ENCODE measurements at regions not wholly inside any gene's neighbourhood (a gene's known extent, or its start where the extent isn't known, plus 50 kb on each side); places are given as distances from the start of the nearest gene placed in this dataset.

DNA sequence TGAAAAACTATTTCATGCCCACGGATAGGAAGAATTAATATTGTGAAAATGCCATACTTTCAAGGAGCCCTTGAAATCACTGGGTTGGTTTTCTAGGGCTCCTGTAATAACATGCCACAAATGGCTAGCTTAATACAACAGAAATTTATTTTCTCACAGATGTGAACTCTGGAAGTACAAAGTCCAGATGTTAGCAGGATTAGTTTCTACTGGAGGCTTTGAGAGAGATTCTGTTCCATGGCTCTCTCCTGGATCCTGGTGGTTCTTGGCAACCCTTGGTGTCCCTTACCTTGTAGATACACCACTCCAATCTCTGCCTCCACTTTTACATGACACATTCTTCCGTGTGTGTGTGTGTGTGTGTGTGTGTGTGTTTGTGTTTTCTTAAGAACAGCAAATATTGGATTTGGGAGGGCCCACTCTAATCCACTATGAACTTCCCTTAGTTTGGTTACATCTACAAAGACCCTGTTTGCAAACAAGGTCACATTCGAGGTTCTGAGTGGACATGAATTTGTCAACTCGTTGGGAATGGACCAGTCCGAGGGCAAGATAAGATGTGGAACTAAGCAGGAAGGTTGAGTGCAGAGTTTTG lies 381.1 kb downstream of the IPO8 start:
- Histone ChIP-seq H3K27ac (ENCODE audit: extremely low read depth, low read depth, low read length) (no peak overlapping the region), H3K9me3 (ENCODE audit: control insufficient read depth, insufficient read depth, low read depth, low read length) (no peaks in the 10 kb centered on the region), H3K4me1 (ENCODE audit: control insufficient read depth, insufficient read depth, low read length) (no peaks in the 10 kb centered on the region), H3K36me3 (ENCODE audit: control insufficient read depth in 2 of 2, insufficient read depth in 1 of 2, low read length in 2 of 2) (no peaks in the 10 kb centered on the region), H3K4me3 (ENCODE audit: low read depth, low read length) (no peak overlapping the region)
- TF ChIP-seq, protein P1, sequence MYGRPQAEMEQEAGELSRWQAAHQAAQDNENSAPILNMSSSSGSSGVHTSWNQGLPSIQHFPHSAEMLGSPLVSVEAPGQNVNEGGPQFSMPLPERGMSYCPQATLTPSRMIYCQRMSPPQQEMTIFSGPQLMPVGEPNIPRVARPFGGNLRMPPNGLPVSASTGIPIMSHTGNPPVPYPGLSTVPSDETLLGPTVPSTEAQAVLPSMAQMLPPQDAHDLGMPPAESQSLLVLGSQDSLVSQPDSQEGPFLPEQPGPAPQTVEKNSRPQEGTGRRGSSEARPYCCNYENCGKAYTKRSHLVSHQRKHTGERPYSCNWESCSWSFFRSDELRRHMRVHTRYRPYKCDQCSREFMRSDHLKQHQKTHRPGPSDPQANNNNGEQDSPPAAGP (tag by site-specific recombination; IDR thresholded peaks at IDR 0.05) = no peak
- TF ChIP-seq GFI1B (tag by site-specific recombination; IDR thresholded peaks at IDR 0.05) = no peak
- TF ChIP-seq, protein P2, sequence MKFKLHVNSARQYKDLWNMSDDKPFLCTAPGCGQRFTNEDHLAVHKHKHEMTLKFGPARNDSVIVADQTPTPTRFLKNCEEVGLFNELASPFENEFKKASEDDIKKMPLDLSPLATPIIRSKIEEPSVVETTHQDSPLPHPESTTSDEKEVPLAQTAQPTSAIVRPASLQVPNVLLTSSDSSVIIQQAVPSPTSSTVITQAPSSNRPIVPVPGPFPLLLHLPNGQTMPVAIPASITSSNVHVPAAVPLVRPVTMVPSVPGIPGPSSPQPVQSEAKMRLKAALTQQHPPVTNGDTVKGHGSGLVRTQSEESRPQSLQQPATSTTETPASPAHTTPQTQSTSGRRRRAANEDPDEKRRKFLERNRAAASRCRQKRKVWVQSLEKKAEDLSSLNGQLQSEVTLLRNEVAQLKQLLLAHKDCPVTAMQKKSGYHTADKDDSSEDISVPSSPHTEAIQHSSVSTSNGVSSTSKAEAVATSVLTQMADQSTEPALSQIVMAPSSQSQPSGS (tag by site-specific recombination; IDR thresholded peaks at IDR 0.05; ENCODE audit: low read depth) = no peak
- TF ChIP-seq YY1 (tag by site-specific recombination; IDR thresholded peaks at IDR 0.05) = no peak
- TF ChIP-seq ZNF677 (tag by site-specific recombination; IDR thresholded peaks at IDR 0.05) = no peak
- TF ChIP-seq, protein P3, sequence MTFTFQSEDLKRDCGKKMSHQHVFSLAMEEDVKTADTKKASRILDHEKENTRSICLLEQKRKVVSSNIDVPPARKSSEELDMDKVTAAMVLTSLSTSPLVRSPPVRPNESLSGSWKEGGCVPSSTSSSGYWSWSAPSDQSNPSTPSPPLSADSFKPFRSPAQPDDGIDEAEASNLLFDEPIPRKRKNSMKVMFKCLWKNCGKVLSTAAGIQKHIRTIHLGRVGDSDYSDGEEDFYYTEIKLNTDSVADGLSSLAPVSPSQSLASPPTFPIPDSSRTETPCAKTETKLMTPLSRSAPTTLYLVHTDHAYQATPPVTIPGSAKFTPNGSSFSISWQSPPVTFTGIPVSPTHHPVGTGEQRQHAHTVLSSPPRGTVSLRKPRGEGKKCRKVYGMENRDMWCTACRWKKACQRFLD (tag by site-specific recombination; IDR thresholded peaks at IDR 0.05) = no peak
- TF ChIP-seq, protein P4, sequence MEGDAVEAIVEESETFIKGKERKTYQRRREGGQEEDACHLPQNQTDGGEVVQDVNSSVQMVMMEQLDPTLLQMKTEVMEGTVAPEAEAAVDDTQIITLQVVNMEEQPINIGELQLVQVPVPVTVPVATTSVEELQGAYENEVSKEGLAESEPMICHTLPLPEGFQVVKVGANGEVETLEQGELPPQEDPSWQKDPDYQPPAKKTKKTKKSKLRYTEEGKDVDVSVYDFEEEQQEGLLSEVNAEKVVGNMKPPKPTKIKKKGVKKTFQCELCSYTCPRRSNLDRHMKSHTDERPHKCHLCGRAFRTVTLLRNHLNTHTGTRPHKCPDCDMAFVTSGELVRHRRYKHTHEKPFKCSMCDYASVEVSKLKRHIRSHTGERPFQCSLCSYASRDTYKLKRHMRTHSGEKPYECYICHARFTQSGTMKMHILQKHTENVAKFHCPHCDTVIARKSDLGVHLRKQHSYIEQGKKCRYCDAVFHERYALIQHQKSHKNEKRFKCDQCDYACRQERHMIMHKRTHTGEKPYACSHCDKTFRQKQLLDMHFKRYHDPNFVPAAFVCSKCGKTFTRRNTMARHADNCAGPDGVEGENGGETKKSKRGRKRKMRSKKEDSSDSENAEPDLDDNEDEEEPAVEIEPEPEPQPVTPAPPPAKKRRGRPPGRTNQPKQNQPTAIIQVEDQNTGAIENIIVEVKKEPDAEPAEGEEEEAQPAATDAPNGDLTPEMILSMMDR (tag by site-specific recombination; IDR thresholded peaks at IDR 0.05) = no peak
- TF ChIP-seq SALL2 (tag by site-specific recombination; IDR thresholded peaks at IDR 0.05; ENCODE audit: borderline replicate concordance) = no peak
- TF ChIP-seq ZNF777 (tag by site-specific recombination; IDR thresholded peaks at IDR 0.05; ENCODE audit: borderline replicate concordance) = no peak
- TF ChIP-seq ZNF350 (tag by site-specific recombination; IDR thresholded peaks at IDR 0.05) = no peak
- TF ChIP-seq, protein P5, sequence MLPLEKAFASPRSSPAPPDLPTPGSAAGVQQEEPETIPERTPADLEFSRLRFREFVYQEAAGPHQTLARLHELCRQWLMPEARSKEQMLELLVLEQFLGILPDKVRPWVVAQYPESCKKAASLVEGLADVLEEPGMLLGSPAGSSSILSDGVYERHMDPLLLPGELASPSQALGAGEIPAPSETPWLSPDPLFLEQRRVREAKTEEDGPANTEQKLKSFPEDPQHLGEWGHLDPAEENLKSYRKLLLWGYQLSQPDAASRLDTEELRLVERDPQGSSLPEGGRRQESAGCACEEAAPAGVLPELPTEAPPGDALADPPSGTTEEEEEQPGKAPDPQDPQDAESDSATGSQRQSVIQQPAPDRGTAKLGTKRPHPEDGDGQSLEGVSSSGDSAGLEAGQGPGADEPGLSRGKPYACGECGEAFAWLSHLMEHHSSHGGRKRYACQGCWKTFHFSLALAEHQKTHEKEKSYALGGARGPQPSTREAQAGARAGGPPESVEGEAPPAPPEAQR (tag by site-specific recombination; IDR thresholded peaks at IDR 0.05) = no peak
- no peak for TF ChIP-seq ZNF530 (tag by site-specific recombination; IDR thresholded peaks at IDR 0.05; ENCODE audit: low read depth)
- TF ChIP-seq, protein P6, sequence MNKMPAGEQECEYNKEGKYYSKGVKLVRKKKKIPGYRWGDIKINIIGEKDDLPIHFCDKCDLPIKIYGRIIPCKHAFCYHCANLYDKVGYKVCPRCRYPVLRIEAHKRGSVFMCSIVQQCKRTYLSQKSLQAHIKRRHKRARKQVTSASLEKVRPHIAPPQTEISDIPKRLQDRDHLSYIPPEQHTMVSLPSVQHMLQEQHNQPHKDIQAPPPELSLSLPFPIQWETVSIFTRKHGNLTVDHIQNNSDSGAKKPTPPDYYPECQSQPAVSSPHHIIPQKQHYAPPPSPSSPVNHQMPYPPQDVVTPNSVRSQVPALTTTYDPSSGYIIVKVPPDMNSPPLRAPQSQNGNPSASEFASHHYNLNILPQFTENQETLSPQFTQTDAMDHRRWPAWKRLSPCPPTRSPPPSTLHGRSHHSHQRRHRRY (tag by site-specific recombination; IDR thresholded peaks at IDR 0.05) = no peak
- TF ChIP-seq ZNF311 (tag by site-specific recombination; IDR thresholded peaks at IDR 0.05; ENCODE audit: borderline replicate concordance) = no peak
- no peak for TF ChIP-seq ZNF785 (tag by site-specific recombination; IDR thresholded peaks at IDR 0.05)
- TF ChIP-seq ZNF114 (tag by site-specific recombination; IDR thresholded peaks at IDR 0.05) = no peak
- CTCF ChIA-PET = no interaction called here
- POLR2A ChIA-PET = no interaction called here

All from HEK293 (cell line).